Fibroblast of peridontal ligament (primary cell): ENCODE measurements at regions not wholly inside any gene's neighbourhood (a gene's known extent, or its start where the extent isn't known, plus 50 kb on each side); places are given as distances from the start of the nearest gene placed in this dataset.
"Not testable (repeated sequence)": the region's sequence is repeated elsewhere in the genome, so short reads cannot be mapped to it uniquely, and the experiment has no call there.

ENCODE experiments used
- DNase-seq: peaks from one replicate; pipeline ENCODE4 v3.0.0-alpha.2; 2010; ENCODE audit errors: extremely low read depth

GRCh38 chr6:103797738-103798137, 1062.0 kb downstream of the HACE1 start:
- DNase-seq = no peak

GRCh38 chr6:103791458-103791857, 1068.3 kb downstream of the HACE1 start:
- DNase-seq = no peak

GRCh38 chr6:103784117-103784516, 1075.6 kb downstream of the HACE1 start:
- DNase-seq = no peak

GRCh38 chr6:103783329-103783728, 1076.4 kb downstream of the HACE1 start:
- DNase-seq = no peak

GRCh38 chr6:103769431-103769830, 1090.3 kb downstream of the HACE1 start:
- DNase-seq = no peak

- no peak for DNase-seq
These were observed 1109.1 kb downstream of the HACE1 start for GRCh38 chr6:103750603-103751002.

- no peak for DNase-seq
These were observed 1125.7 kb downstream of the HACE1 start for GRCh38 chr6:103734016-103734415.

- no peak for DNase-seq
These were observed 1130.1 kb downstream of the HACE1 start for GRCh38 chr6:103729658-103730057.

- DNase-seq = no peak
These were observed 1136.0 kb downstream of the HACE1 start for GRCh38 chr6:103723438-103724322.

GRCh38 chr6:103722683-103723082, 1137.0 kb downstream of the HACE1 start:
- DNase-seq = no peak

- no peak for DNase-seq
These were observed 1137.8 kb downstream of the HACE1 start for GRCh38 chr6:103721923-103722322.

- no peak for DNase-seq
These were observed 1139.3 kb downstream of the HACE1 start for GRCh38 chr6:103720393-103720792.

GRCh38 chr6:103719545-103719944, 1140.2 kb downstream of the HACE1 start:
- no peak for DNase-seq

GRCh38 chr6:103715269-103715668, 1144.5 kb downstream of the HACE1 start:
- no peak for DNase-seq

- not testable (repeated sequence) for DNase-seq
These were observed 1150.5 kb downstream of the HACE1 start for GRCh38 chr6:103709236-103709635.

GRCh38 chr6:103707596-103708325, 1152.0 kb downstream of the HACE1 start:
- DNase-seq = no peak

GRCh38 chr6:103699769-103700168, 1160.0 kb downstream of the HACE1 start:
- no peak for DNase-seq

- DNase-seq = no peak
These were observed 1172.3 kb downstream of the HACE1 start for GRCh38 chr6:103687430-103687829.

- DNase-seq = no peak
These were observed 1179.6 kb downstream of the HACE1 start for GRCh38 chr6:103680116-103680515.

GRCh38 chr6:103677290-103677689, 1182.4 kb downstream of the HACE1 start:
- no peak for DNase-seq

GRCh38 chr6:103675807-103676406, 1183.8 kb downstream of the HACE1 start:
- DNase-seq = no peak

GRCh38 chr6:103674790-103675189, 1184.9 kb downstream of the HACE1 start:
- DNase-seq = no peak

- DNase-seq = no peak
These were observed 1187.5 kb downstream of the HACE1 start for GRCh38 chr6:103672169-103672568.
